ENCODE measurements at regions not wholly inside any gene's neighbourhood (a gene's known extent, or its start where the extent isn't known, plus 50 kb on each side); places are given as distances from the start of the nearest gene placed in this dataset.

DNA sequence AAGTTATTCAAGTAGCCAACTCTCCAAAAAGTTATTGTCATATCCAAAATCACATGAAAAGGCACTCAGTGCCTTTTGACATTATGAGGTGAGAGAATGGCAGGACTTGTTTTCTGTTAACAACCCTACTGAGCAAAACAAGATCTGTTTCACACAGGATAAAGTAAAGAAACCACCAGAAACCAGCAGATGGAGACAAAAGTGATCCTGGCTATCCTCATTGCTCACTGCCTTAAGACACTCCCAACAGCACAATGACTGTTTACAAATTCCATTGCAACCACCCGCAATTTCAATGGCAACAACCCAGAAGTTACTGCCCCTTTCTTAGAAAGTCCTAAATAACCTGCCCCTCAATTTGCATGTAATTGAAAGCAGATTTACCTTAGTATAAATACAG, 352.6 kb upstream of the NDN start:
- TF ChIP-seq EZH2phosphoT487 (IDR thresholded peaks at IDR 0.05; ENCODE audit: low read depth): no peak
- TF ChIP-seq, protein P1, sequence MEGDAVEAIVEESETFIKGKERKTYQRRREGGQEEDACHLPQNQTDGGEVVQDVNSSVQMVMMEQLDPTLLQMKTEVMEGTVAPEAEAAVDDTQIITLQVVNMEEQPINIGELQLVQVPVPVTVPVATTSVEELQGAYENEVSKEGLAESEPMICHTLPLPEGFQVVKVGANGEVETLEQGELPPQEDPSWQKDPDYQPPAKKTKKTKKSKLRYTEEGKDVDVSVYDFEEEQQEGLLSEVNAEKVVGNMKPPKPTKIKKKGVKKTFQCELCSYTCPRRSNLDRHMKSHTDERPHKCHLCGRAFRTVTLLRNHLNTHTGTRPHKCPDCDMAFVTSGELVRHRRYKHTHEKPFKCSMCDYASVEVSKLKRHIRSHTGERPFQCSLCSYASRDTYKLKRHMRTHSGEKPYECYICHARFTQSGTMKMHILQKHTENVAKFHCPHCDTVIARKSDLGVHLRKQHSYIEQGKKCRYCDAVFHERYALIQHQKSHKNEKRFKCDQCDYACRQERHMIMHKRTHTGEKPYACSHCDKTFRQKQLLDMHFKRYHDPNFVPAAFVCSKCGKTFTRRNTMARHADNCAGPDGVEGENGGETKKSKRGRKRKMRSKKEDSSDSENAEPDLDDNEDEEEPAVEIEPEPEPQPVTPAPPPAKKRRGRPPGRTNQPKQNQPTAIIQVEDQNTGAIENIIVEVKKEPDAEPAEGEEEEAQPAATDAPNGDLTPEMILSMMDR (IDR thresholded peaks at IDR 0.05; ENCODE audit: low read depth, low read length): no peak
